ENCODE measurements at regions not wholly inside any gene's neighbourhood (a gene's known extent, or its start where the extent isn't known, plus 50 kb on each side); places are given as distances from the start of the nearest gene placed in this dataset.
"Not testable (repeated sequence)": the region's sequence is repeated elsewhere in the genome, so short reads cannot be mapped to it uniquely, and the experiment has no call there.

- in situ Hi-C loops (cut with HindIII; ENCODE audit: low sequenced_read_pairs): no loop called here
These were observed 92.3 kb upstream of the ANKRD10 start for GRCh38 chr13:111007209-111007608.

DNA sequence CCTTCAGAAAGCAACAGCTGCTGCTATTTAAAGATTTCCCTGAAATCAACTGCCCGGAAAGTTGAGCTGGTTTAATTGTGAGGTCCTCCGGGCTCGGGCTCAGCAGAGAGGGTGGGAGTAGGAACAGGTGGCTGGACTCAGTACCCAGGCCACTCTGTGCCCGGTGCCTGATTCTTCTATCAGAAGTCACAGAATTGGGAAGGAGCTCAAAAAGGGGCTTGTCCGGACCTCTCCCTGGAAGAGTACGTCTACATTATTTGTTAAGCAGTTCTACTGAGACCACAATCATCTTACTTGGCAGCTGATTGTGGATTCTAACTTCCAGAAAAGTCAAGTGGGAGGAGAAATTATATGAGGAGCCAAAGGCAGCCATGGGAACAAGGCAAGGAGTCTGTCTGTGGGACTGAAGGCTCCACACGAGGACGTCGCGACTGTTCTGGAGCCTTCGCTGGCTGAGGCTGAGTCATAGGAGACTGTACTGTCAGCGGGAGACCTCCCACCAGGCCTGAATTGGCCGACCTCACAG is 91.7 kb upstream of the ANKRD10 start:
- in situ Hi-C loops (cut with HindIII; ENCODE audit: low sequenced_read_pairs): no loop called here

DNA sequence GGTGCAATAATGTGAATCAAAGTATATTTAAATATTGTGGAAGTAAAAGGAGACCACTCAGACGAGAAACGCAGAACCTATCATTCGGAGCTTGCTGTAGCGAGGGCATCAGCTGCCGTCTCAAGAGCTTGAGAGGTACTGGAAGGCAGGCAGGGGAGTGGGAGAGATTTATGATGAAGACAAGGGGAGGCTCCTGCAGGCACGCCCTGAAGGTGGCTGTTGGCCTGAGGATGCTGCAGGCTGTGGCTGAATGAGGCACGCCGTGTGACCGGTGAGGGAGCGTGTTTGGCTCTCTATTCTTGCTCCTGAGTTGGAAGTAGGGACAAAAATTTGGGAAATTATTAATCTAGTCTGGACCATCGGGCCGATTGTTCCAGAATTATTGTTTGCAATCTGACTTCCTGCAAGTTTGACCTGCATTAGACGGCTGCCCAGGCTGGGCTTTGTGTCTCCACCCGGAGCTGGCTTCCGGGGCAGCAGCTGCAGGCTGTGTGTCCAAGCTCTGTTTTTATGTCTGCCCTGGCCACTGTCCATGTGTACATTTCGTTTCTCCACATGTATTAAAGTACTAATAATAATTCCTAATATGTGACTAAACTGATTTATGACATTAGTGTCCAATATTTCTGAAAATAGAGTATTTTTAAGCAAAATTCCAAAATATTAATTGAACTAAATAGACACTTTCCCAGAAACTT is 91.1 kb upstream of the ANKRD10 start:
- in situ Hi-C loops (cut with HindIII; ENCODE audit: low sequenced_read_pairs): no loop called here

DNA sequence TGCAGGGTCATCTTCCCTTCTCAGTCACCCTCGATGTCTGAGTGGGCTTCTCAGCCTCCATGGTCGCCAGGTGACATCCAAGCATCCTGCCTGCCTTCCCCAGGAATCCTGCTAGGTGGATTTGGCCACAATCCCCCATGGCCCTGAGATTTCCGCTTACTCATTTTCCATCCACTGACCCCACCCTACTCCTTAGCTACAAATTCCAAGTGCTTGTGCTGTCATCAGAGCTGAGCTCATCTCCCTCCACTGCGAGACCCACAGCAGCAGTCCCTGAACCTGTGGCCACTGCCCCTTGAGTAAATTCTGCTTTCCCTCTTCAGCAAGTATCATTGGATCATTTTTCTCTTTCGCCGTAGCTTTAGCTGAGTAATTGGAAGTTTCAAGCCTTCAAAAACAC is 90.5 kb upstream of the ANKRD10 start:
- in situ Hi-C loops (cut with HindIII; ENCODE audit: low sequenced_read_pairs): no loop called here

- in situ Hi-C loops (cut with HindIII; ENCODE audit: low sequenced_read_pairs): no loop called here
These were observed 89.6 kb upstream of the ANKRD10 start for GRCh38 chr13:111004444-111004843.

GRCh38 chr13:111001636-111002035 is 86.8 kb upstream of the ANKRD10 start:
- in situ Hi-C loops (cut with HindIII; ENCODE audit: low sequenced_read_pairs): no loop called here

DNA sequence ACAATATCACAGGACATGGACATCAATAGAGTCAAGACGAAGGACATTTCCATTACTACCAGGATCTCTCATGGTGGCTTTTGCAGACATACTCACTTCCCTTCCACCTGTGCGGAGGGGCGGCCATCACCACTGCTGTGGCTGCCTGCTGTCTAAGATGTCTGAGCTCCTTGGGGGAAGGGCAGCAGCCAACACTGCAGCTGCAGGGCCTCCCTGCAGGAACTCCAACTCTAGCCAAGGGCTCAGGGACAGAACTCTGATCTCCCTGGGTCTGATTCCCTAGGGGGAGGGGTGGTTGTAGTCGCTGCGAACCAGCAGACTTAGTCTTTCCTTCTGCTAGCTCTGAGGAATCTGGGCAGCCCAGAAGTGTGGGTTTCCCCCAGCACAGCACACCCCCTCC is 78.9 kb upstream of the ANKRD10 start:
- in situ Hi-C loops (cut with HindIII; ENCODE audit: low sequenced_read_pairs): no loop called here

- in situ Hi-C loops (cut with HindIII; ENCODE audit: low sequenced_read_pairs): no loop called here
These were observed 77.2 kb upstream of the ANKRD10 start for GRCh38 chr13:110991991-110992508.

DNA sequence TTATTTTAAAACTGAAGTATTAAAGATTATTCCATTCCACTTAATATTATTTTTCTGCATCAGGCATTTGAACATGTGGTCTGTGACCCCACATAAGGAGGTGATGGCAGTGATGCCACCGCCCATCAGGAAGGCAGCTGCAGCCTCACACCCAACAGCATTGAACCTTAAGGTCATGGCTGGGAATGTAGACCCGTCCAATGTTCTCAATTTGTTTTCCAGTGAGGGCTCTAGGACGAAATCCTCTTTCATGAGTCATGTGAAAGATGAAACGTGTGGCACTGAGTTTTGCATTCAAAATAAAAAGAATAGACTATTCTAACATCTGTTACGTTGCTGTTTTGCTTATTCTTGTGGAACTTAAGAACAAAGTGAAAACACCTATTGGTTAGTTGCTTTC is 74.5 kb upstream of the ANKRD10 start:
- in situ Hi-C loops (cut with HindIII; ENCODE audit: low sequenced_read_pairs): no loop called here

GRCh38 chr13:110985541-110985940 is 70.7 kb upstream of the ANKRD10 start:
- in situ Hi-C loops (cut with HindIII; ENCODE audit: low sequenced_read_pairs): no loop called here

GRCh38 chr13:110984798-110985197 is 69.9 kb upstream of the ANKRD10 start:
- in situ Hi-C loops (cut with HindIII; ENCODE audit: low sequenced_read_pairs): no loop called here

DNA sequence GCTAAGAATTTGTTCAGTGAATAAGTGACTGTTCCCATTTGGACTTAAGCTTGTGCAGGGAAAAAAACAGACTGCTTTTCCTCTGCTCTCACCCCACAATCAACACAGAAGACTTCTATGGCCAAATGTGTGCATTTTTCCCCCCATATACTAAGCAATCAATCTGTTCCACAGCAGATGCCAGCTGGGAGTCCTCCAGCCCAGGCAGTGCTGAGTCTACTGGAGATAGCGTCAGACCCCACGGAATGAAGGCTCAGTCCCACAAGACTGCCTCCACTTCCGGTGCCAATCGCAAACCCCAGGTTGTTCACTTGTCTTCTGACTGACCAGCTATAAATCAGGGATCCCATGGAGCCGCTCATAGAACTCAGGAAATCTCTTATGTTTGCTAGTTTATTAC is 69.5 kb upstream of the ANKRD10 start:
- in situ Hi-C loops (cut with HindIII; ENCODE audit: low sequenced_read_pairs): no loop called here

GRCh38 chr13:110983241-110983640 is 68.4 kb upstream of the ANKRD10 start:
- in situ Hi-C loops (cut with HindIII; ENCODE audit: low sequenced_read_pairs): no loop called here

- in situ Hi-C loops (cut with HindIII; ENCODE audit: low sequenced_read_pairs): no loop called here
These were observed 66.5 kb upstream of the ANKRD10 start for GRCh38 chr13:110981379-110981778.

DNA sequence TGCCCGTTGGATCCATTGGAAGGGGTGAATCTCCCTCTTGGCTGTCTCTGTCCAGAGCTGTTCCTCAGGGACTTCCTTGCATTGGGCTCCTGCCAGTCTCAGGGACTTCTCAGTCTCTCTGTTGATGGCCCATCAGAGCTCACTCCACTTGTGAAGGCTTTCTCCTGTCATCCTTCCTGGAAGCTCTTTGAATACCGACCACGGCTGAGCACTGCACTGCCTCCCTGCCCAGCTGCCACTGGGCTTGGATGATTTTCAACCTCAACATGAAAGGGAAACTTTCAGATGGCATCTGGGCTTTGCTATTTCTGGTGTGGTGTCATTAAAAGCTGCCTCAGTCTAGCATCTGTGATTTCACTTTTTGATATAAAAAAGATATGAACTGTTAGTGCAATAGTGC is 66.1 kb upstream of the ANKRD10 start:
- in situ Hi-C loops (cut with HindIII; ENCODE audit: low sequenced_read_pairs): no loop called here

DNA sequence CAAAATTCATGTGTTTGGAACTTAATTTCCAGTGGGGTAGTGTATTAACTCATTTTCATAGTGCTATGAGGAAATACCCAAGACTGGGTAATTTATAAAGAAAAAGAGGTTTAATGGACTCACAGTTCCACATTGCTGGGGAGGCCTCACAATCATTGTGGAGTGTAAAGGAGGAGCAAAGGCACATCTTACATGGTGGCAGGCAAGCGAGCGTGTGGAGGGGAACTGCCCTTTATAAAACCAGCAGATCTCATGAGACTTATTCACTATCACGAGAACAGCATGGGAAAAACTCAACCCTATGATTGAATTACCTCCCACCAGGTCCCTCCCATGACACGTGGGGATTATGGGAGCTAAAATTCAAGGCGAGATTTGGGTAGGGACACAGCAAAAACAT is 64.3 kb upstream of the ANKRD10 start:
- in situ Hi-C loops (cut with HindIII; ENCODE audit: low sequenced_read_pairs): not testable (repeated sequence)

- in situ Hi-C loops (cut with HindIII; ENCODE audit: low sequenced_read_pairs): no loop called here
These were observed 63.5 kb upstream of the ANKRD10 start for GRCh38 chr13:110978390-110978789.

DNA sequence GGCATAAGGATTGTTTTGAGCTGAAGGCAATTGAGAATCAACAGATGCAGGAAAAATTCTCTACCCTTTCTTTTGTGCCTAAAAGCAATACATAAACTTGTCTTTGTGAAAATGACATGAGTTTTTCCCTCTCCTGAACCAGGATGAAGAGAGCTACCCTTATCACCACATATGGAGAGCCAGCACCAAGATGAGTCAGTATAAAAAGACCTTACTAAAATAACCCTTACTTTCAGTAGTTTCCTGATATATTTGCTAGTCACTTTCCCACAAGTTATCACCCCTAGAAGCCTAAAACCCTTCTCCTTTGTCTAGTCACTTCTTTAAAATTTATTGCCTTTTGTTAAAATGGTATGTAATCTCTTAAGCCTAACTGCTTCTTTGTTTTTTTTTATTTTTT is 61.9 kb upstream of the ANKRD10 start:
- in situ Hi-C loops (cut with HindIII; ENCODE audit: low sequenced_read_pairs): no loop called here

- in situ Hi-C loops (cut with HindIII; ENCODE audit: low sequenced_read_pairs): no loop called here
These were observed 58.3 kb upstream of the ANKRD10 start for GRCh38 chr13:110973007-110973700.

DNA sequence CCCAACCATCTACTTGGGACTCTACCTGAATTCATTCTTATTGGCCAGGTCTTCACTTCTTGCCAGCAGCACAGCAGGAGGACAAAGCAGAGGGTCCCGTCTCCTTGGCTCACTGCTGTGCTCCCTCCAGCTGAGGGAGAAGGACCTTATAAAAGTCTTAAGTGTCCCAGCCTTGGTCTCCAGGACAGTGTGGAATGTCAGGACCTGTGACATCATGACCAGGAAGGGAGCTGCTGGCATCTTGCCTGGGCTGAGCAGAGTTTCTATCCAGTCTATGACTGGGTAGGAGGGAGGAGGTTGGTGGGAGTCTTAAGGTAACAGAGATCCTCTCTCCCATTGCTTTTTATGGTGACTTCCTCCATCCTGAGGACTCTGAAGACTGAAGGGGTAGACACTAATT is 56.6 kb upstream of the ANKRD10 start:
- in situ Hi-C loops (cut with HindIII; ENCODE audit: low sequenced_read_pairs): no loop called here

GRCh38 chr13:110967156-110967855 is 52.4 kb upstream of the ANKRD10 start:
- in situ Hi-C loops (cut with HindIII; ENCODE audit: low sequenced_read_pairs): not testable (repeated sequence)

GRCh38 chr13:110965755-110966134 is 50.9 kb upstream of the ANKRD10 start:
- in situ Hi-C loops (cut with HindIII; ENCODE audit: low sequenced_read_pairs): no loop called here

Measured in endothelial cell of hepatic sinusoid (primary cell).